Neuron (in vitro differentiated cells): ENCODE measurements at regions not wholly inside any gene's neighbourhood (a gene's known extent, or its start where the extent isn't known, plus 50 kb on each side); places are given as distances from the start of the nearest gene placed in this dataset.

Source experiments
- H2AFZ ChIP-seq: one replicate; pipeline ENCODE4 v1.6.1; 2013; ENCODE audit warnings: low read depth, mild to moderate bottlenecking, inconsistent platforms, low read length, moderate library complexity
- H3K27me3 ChIP-seq: one replicate; pipeline ENCODE4 v1.6.1; 2013; ENCODE audit warnings: low read length; ENCODE audit not compliant: insufficient read depth
- H3K36me3 ChIP-seq: one replicate; pipeline ENCODE4 v1.6.1; 2013; ENCODE audit warnings: low read length; ENCODE audit not compliant: insufficient read depth
- H3K4me1 ChIP-seq: one replicate; pipeline ENCODE4 v1.6.1; 2013; ENCODE audit warnings: low read length; ENCODE audit not compliant: insufficient read depth
- H3K4me3 ChIP-seq: 2 replicates; pipeline ENCODE4 v1.5.1; 2013; ENCODE audit warnings: mild to moderate bottlenecking, low read length, moderate library complexity
- H3K9me3 ChIP-seq: one replicate; pipeline ENCODE4 v1.6.1; 2013; ENCODE audit warnings: low read length

GRCh38 chr1:172870901-172871606 is 179.7 kb downstream of the TNFSF18 start:
- Histone ChIP-seq H3K9me3 (no peaks in the 10 kb centered on the region), H3K27me3 (no peaks in the 10 kb centered on the region), H3K4me1 (no peaks in the 10 kb centered on the region), H3K4me3 (no peak overlapping the region), H3K36me3 (no peaks in the 10 kb centered on the region), H2AFZ (no peak overlapping the region)

DNA sequence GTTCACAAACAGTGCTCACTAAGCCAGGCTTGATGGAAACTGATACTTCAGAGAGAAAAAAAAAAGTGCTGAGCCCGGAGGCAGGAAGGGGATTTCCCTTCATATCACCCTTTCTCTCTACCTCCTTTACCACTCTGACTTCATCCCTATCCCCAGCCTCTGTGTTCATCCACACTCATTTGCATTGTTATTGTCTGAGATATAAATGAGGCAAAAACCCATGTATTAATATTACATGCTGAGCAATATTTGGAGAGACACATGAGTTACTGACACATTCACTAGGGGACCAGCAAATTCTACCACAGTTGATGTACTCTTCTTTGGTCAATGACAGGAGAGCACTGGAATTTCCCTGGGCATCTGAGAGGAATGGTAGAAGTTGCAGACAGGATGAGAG is 175.8 kb downstream of the TNFSF18 start:
- Histone ChIP-seq H3K27me3 (no peaks in the 10 kb centered on the region), H3K4me1 (no peaks in the 10 kb centered on the region), H3K36me3 (no peaks in the 10 kb centered on the region), H2AFZ (no peak overlapping the region), H3K9me3 (no peaks in the 10 kb centered on the region), H3K4me3 (no peak overlapping the region)

GRCh38 chr1:172875892-172876291 is 174.8 kb downstream of the TNFSF18 start:
- H3K36me3 ChIP-seq: no peaks in the 10 kb centered on the region
- no peak overlapping the region for H3K4me3 ChIP-seq
- no peaks in the 10 kb centered on the region for H3K9me3 ChIP-seq
- H3K4me1 ChIP-seq: no peaks in the 10 kb centered on the region
- H3K27me3 ChIP-seq: no peaks in the 10 kb centered on the region
- no peak overlapping the region for H2AFZ ChIP-seq

GRCh38 chr1:172882385-172882784 is 168.4 kb downstream of the TNFSF18 start:
- no peaks in the 10 kb centered on the region for H3K4me1 ChIP-seq
- H3K9me3 ChIP-seq: no peaks in the 10 kb centered on the region
- H3K36me3 ChIP-seq: no peaks in the 10 kb centered on the region
- no peak overlapping the region for H3K4me3 ChIP-seq
- peaks cover 3% of the 10 kb centered on the region for H3K27me3 ChIP-seq
- H2AFZ ChIP-seq: no peak overlapping the region

DNA sequence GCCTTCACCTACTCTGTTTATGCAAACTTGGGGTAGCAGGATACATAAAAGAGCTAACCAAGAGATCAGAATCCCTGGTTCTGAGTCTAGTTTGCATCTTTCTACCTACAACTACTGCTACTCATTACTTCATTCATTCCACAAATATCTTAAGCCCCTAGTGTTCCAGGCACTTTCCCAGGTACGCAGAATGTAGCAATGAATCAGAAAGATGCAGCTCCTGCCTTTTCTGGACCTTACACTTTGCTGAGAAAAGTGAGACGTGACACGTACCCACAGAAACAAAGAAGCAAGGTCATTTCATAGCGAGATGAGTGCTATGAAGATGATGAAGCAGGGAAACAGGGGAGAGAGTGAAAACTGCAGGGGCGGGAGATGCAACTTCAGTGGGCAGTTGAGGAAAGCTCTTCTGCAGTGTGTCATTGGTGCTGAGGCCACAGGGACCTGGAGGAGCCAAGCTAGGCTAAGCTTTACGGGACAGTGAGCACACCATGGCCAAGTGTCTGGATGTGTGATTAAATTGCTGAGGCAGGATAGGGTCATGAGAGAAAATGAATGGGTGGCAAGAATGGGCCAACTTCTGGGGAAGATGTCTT is 167.9 kb downstream of the TNFSF18 start:
- H3K27me3 ChIP-seq: peaks cover 3% of the 10 kb centered on the region
- H3K4me3 ChIP-seq: no peak overlapping the region
- H3K4me1 ChIP-seq: no peaks in the 10 kb centered on the region
- no peak overlapping the region for H2AFZ ChIP-seq
- H3K36me3 ChIP-seq: no peaks in the 10 kb centered on the region
- no peaks in the 10 kb centered on the region for H3K9me3 ChIP-seq

DNA sequence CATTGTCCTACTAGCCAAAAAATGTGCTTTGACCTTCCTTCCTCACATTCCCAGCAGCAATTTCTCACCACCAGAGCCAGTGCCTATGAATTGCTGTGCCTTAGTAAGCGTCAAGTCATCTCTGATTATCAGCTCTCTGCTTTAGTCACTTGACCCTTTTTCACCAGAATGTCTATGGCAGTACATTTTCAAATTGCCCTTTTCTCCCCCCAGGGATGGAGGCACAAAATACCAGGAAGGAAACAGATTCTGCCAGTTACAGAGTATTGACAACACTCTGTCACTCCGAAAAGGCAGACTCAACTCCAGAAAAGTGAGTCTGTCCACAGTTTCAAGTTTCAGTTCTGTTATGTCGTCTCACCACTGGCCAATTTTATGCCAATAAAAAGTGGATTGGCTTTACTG is 167.4 kb downstream of the TNFSF18 start:
- Histone ChIP-seq H2AFZ (no peak overlapping the region), H3K9me3 (no peaks in the 10 kb centered on the region), H3K4me1 (no peaks in the 10 kb centered on the region), H3K4me3 (no peak overlapping the region), H3K36me3 (no peaks in the 10 kb centered on the region), H3K27me3 (peaks cover 3% of the 10 kb centered on the region)

GRCh38 chr1:172883844-172884243 is 166.9 kb downstream of the TNFSF18 start:
- H3K27me3 ChIP-seq: peaks cover 3% of the 10 kb centered on the region
- no peak overlapping the region for H3K4me3 ChIP-seq
- no peaks in the 10 kb centered on the region for H3K9me3 ChIP-seq
- no peak overlapping the region for H2AFZ ChIP-seq
- H3K4me1 ChIP-seq: no peaks in the 10 kb centered on the region
- no peaks in the 10 kb centered on the region for H3K36me3 ChIP-seq

DNA sequence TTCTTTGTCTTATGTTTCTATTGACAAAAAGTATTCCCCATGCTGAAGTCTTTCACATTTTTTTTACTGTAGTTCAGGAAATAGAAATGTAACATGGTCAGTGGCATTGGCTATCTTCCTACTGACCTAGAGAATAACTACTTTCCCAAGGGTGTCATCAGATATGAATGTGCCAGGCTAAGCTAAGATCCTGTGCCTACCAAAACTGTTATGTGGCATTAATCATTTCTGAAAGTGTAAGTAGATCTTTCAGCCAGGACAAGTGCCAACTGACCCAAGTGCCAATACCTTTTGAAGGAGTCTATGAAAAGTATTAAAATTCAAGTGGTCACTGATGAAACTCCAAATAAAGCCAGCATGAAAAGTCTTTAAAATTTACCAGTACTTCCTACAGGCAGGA is 165.3 kb downstream of the TNFSF18 start:
- Histone ChIP-seq H3K27me3 (peaks cover 3% of the 10 kb centered on the region), H3K4me1 (no peaks in the 10 kb centered on the region), H3K4me3 (no peak overlapping the region), H2AFZ (no peak overlapping the region), H3K9me3 (no peaks in the 10 kb centered on the region), H3K36me3 (no peaks in the 10 kb centered on the region)

DNA sequence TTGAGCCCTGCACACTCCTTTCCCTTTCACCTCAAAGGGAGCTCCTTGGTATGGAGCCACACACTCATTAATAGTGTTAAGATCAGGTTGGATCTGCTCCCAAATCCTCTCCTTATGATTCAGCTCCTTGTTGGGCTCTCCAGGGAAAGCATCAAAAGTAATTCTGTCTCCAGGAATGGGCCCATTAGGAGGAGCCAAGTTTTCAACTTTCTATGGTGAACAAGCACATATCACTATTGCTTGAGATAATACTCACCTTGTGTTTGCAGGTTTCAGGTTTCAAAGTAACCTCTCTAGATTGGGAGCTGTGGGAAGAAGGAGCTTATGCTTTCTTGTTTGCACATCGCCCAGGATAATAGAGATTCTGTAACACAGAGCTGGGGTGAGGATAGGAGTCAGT is 164.8 kb downstream of the TNFSF18 start:
- Histone ChIP-seq H3K36me3 (no peaks in the 10 kb centered on the region), H2AFZ (no peak overlapping the region), H3K27me3 (peaks cover 3% of the 10 kb centered on the region), H3K4me1 (no peaks in the 10 kb centered on the region), H3K9me3 (no peaks in the 10 kb centered on the region), H3K4me3 (no peak overlapping the region)

- no peaks in the 10 kb centered on the region for H3K36me3 ChIP-seq
- no peak overlapping the region for H2AFZ ChIP-seq
- no peaks in the 10 kb centered on the region for H3K9me3 ChIP-seq
- peaks cover 3% of the 10 kb centered on the region for H3K27me3 ChIP-seq
- no peaks in the 10 kb centered on the region for H3K4me1 ChIP-seq
- no peak overlapping the region for H3K4me3 ChIP-seq
Observed at GRCh38 chr1:172887162-172887561, 163.6 kb downstream of the TNFSF18 start.

DNA sequence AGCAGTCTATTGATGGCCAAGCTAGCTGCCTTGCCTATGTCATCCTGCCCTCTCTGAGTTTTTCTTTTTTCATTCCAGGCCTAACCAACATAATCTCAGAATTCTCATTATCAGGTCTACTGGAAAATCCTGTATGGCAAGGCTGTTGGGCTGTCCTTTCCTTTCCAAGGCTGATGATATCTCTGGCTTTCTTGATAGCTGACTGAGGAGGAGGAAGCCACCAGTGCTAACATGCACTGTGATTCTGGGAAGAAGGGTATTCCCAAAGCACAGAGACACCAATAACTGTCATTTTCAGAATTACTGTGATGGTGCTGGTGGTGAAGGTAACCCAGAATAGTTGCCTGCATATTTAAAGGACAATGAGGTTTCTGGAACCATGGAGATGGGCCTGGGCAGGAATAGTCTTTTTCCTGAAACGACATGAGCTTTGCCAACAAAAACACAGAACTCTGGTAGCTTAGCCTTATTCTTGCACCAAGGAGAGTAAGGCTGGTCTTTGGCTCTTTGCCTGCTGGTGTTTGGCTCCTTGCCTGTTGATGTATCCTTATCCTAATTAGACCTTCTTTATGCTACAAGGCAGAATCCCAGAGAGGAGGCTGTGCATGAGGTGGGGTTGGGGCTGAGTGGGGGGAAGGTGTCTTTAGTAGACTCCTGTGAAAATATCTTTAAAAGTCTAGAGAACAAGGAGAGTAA is 157.4 kb downstream of the TNFSF18 start:
- H3K4me3 ChIP-seq: no peak overlapping the region
- H3K27me3 ChIP-seq: no peaks in the 10 kb centered on the region
- H2AFZ ChIP-seq: no peak overlapping the region
- H3K36me3 ChIP-seq: no peaks in the 10 kb centered on the region
- no peaks in the 10 kb centered on the region for H3K9me3 ChIP-seq
- H3K4me1 ChIP-seq: peaks cover 6% of the 10 kb centered on the region

- Histone ChIP-seq H3K4me1 (peaks cover 6% of the 10 kb centered on the region), H3K36me3 (no peaks in the 10 kb centered on the region), H3K4me3 (no peak overlapping the region), H2AFZ (no peak overlapping the region), H3K9me3 (no peaks in the 10 kb centered on the region), H3K27me3 (no peaks in the 10 kb centered on the region)
Observed at GRCh38 chr1:172894349-172895049, 156.2 kb downstream of the TNFSF18 start.

DNA sequence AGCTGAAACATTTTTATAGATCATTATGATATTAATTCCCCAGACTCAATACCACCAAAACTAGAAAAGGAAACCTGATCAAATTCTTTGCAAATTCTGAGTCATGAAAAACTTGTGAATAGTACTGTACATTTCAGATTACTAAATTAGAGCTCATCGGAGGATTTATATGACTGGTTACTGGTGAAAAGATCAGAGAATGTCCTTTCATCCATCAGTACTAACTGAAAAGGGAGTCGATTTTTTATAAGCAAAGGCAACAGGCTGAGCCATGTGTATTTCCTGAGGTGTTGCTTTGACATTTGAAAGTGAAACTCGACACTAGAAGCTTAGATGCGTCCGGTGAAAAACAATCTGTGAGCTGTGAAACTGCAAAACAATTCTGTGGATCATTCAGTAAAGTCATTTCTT is 155.7 kb downstream of the TNFSF18 start:
- Histone ChIP-seq H2AFZ (no peak overlapping the region), H3K4me1 (peaks cover 6% of the 10 kb centered on the region), H3K9me3 (no peaks in the 10 kb centered on the region), H3K4me3 (no peak overlapping the region), H3K27me3 (no peaks in the 10 kb centered on the region), H3K36me3 (no peaks in the 10 kb centered on the region)
